ENCODE measurements at regions not wholly inside any gene's neighbourhood (a gene's known extent, or its start where the extent isn't known, plus 50 kb on each side); places are given as distances from the start of the nearest gene placed in this dataset.

- TF ChIP-seq CTCF (IDR thresholded peaks at IDR 0.05): no peak
Measured at GRCh38 chr22:44611880-44612496, 90.0 kb upstream of the PRR5 start.

- TF ChIP-seq CTCF (IDR thresholded peaks at IDR 0.05): no peak
Measured at GRCh38 chr22:44610071-44610470, 91.9 kb upstream of the PRR5 start.

- no peak for TF ChIP-seq CTCF (IDR thresholded peaks at IDR 0.05)
Measured at GRCh38 chr22:44609400-44609988, 92.5 kb upstream of the PRR5 start.

GRCh38 chr22:44608597-44609399 lies 93.2 kb upstream of the PRR5 start:
- TF ChIP-seq CTCF (IDR thresholded peaks at IDR 0.05): no peak

- TF ChIP-seq CTCF (IDR thresholded peaks at IDR 0.05): no peak
Measured at GRCh38 chr22:44606126-44606525, 95.9 kb upstream of the PRR5 start.

GRCh38 chr22:44605486-44605885 lies 96.5 kb upstream of the PRR5 start:
- no peak for TF ChIP-seq CTCF (IDR thresholded peaks at IDR 0.05)

- no peak for TF ChIP-seq CTCF (IDR thresholded peaks at IDR 0.05)
Measured at GRCh38 chr22:44604991-44605390, 97.0 kb upstream of the PRR5 start.
